ENCODE measurements at regions not wholly inside any gene's neighbourhood (a gene's known extent, or its start where the extent isn't known, plus 50 kb on each side); places are given as distances from the start of the nearest gene placed in this dataset.

- DNase-seq = no peak
These were observed 267.8 kb downstream of the RPS24 start for GRCh38 chr10:78301481-78301880.

- DNase-seq = no peak
These were observed 268.5 kb downstream of the RPS24 start for GRCh38 chr10:78301891-78302738.

DNA sequence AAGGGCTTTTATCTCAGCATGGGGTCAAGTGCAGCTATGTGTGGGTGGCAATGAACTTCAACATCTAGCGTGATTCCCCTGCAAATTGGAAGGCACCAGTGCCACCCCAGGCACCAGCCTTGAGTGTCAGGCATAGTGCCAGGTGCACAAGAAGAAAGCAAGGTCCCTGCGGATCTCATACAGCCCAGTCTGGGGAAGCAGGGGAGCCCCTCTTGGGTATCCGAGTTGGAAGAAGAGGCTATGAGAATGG is 269.0 kb downstream of the RPS24 start:
- no peak for DNase-seq

DNA sequence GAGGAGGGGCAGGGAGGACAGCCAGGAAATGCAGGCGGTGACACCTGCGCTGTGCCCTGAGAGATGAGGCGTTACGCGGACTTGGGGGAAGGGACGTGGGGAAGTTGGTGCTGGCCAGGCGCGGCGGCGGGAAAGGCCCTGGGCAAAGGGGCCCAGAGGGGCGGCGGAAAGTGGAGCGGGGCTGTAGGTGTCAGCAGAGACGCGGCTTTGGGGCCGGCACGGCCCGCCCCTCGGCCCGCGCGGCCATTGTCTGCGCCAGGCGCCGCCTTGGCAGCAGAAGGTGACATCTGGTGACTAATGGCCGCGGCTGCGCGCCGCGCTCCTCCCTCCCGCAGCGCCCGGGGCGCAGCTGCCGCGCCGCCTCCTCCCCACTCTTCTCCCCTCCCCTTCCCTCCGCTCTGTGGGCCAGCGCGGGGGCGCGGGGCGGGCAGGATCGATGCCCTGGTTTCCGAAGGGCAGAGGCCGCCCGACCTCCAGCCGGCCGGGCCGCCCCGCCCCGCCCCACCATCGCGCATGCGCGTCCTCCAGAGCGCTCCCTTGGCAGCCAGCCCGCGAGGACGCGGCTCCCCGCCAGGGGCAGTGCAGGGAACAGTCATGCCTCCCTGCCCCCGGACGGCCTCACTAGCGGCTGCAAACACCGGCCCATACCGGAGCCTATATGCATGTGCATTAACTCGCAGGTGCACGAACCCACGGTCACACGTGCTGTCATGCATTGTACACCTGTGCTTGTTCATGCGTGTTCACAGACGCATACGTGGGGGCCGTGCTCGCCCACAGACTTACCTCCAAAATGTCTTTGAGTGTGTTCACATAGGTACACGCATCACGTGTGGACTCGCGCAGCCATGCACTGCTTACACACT is 269.6 kb downstream of the RPS24 start:
- DNase-seq = peak; percentile 82

DNA sequence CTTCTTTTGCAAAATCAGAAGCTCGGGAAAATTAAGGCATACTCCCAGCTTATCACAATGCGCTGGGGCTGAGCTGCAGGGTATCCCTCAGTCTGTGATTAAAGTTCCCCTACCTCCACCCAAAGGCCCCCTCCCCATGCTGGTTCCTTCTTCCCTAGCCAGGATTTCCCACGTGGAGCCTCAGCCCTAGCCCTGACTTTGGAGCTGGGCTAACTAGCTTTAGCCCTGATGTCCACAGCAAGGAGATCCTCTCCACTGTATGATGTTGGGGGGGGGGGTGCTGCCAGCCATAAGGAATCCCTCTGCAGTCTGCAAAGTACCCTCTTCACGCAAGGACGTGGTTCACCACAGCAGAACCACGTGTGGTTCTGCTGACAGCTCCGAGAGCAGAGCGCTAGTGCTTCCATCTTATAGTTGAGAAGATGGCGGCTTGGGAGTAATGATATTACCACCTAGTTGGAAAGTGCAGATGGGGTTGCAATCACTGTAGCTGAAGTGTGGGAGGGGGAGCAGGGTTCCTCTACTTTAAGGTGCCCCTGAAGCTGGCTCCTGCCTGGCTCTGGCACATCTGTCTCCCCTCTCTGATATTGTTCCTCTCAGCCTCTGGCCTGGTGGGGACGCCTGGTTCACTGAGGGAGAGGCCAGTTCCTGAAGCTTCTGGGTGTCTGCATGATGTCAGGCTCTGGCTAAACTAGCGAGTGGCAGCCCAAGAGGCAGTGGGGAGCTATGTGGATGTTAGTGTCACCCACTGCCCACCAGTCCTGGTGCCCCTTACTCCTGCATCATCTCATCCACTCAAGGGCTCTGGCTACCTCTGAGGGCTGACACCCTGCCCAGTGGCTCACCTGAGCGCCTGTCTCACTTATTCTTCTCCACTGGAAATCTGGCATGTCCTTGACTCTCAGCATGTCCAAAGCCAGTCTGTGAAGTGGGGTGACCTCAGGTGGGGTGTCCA is 270.7 kb downstream of the RPS24 start:
- DNase-seq = no peak

GRCh38 chr10:78305311-78305710 is 271.6 kb downstream of the RPS24 start:
- DNase-seq = no peak

DNA sequence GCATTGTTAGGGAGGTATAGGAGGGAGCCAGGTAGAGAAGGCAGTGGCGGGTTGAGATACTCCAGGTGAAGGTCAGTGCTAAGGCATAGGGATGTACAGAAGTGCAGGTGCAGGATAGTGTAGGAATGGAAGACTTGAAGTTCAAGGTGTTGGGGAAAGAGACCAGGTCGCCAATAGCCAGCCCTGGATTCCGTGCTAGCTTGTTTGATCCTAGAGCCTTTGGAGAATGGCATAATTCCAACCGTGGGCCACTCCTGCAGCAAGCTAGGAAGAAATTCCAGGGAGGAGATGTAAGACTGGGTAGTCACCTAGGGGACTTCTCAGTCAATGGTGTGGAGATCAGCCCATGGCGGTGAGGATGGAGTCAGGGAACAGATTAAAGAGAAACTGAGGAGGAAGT is 272.7 kb downstream of the RPS24 start:
- no peak for DNase-seq

GRCh38 chr10:78307576-78307975 is 273.9 kb downstream of the RPS24 start:
- DNase-seq = no peak

GRCh38 chr10:78309536-78310237 is 276.0 kb downstream of the RPS24 start:
- DNase-seq = no peak

- DNase-seq = no peak
These were observed 276.9 kb downstream of the RPS24 start for GRCh38 chr10:78310481-78311080.

- DNase-seq = no peak
These were observed 278.8 kb downstream of the RPS24 start for GRCh38 chr10:78312197-78313047.

GRCh38 chr10:78313048-78313381 is 279.4 kb downstream of the RPS24 start:
- DNase-seq = no peak

DNA sequence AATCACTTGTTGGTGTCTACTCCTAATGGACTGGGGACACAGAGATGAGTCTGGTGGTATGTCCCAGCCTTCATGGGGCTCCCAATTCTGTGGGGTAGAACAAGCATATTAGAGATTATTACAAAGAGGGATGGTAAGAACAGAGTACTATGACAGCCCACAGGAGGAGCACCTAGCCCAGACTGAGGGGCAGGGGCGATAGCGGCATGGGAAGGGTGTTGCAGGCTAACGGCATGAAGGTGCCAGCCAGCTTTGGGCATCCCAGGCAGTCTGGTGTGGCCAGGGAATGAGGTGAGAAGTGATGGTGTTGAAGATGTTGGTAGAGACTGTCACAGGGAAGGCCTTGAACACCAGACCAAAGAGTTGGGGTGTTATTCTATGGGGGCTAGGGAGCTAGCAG is 280.0 kb downstream of the RPS24 start:
- no peak for DNase-seq

GRCh38 chr10:78314651-78315050 is 281.0 kb downstream of the RPS24 start:
- no peak for DNase-seq

GRCh38 chr10:78316451-78316931 is 282.8 kb downstream of the RPS24 start:
- DNase-seq = no peak

GRCh38 chr10:78318305-78318704 is 284.6 kb downstream of the RPS24 start:
- DNase-seq = no peak

DNA sequence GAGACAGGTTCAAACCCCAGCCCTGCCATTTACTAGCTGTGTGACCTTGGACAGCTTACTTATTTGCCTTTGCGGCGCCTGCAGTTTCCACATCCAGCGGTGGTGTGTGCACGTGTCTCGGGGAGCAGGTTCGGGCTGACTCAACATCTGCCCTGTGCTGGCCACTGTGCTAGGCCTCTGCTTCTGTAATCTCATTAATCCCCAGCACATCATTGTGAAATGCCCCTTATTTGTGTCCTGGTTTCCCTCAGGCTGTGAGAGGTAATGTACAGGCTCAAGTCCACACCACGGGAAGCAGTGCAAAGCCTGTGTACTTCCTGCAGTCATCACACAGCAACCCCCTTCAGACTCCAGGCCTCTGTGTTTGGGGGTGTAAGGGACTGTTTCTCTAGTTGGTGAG is 285.7 kb downstream of the RPS24 start:
- DNase-seq = no peak

DNA sequence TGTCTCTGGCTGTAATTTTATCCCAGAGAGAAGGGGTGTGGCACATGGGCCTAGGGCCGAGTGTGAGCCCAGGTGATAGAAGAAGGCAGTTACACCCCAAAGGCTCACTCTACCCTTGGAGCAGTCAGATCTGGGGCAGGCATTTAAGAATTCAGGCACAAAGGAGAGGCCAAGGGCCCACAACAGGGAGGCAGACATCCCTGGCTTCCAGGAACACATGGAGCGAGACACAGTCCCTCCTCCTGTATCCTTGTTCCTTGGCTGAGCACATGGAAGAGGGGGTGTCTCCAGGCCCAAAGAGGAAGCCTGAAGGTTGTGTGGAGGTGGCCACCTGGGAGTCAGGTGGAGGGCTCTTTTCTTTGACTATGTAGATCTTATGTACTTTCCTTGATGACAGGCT is 286.2 kb downstream of the RPS24 start:
- DNase-seq = no peak

- no peak for DNase-seq
These were observed 286.8 kb downstream of the RPS24 start for GRCh38 chr10:78320506-78320905.

GRCh38 chr10:78321000-78321399 is 287.3 kb downstream of the RPS24 start:
- no peak for DNase-seq

DNA sequence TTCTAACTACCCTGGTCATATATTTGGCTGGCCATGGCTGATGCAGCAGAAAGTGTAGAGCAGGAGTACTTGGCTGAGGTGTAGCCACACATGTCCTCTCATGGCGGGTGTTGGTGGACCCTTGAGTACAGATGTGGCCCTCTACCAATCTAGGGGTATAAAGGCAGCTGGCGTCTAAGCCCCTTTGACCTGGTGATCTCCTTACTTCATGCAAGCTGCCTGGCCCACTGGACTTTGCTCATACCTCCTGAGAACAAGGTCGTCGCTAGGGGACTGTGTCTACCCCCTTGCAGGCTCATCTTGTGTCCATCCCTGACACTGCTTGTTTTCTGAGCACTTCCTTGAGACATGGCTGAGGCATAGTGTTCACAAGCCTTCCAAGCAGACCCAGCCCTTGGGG is 287.8 kb downstream of the RPS24 start:
- DNase-seq = no peak
